Glutamatergic neuron (in vitro differentiated cells): ENCODE measurements at regions not wholly inside any gene's neighbourhood (a gene's known extent, or its start where the extent isn't known, plus 50 kb on each side); places are given as distances from the start of the nearest gene placed in this dataset.
A peak's percentile ranks its signal among the peaks of the same experiment; 100 is the strongest.

ENCODE experiments used
- DNase-seq: peaks from one replicate; pipeline ENCODE4 v3.0.0; 2022
- H3K27ac Mint-ChIP-seq: one replicate; pipeline ENCODE4 v1.8.0; 2020; ENCODE audit warnings: mild to moderate bottlenecking, mixed read lengths, inconsistent platforms; ENCODE audit not compliant: unreplicated experiment
- H3K27me3 Mint-ChIP-seq: one replicate; pipeline ENCODE4 v1.8.0; 2020; ENCODE audit warnings: mild to moderate bottlenecking, moderate library complexity, mixed read lengths, inconsistent platforms; ENCODE audit not compliant: unreplicated experiment
- H3K36me3 Mint-ChIP-seq: one replicate; pipeline ENCODE4 v1.8.0; 2020; ENCODE audit warnings: mild to moderate bottlenecking, mixed read lengths, inconsistent platforms; ENCODE audit not compliant: unreplicated experiment
- H3K4me1 Mint-ChIP-seq: one replicate; pipeline ENCODE4 v1.8.0; 2020; ENCODE audit warnings: mild to moderate bottlenecking, low read depth, mixed read lengths, inconsistent platforms; ENCODE audit not compliant: unreplicated experiment
- H3K4me3 Mint-ChIP-seq: one replicate; pipeline ENCODE4 v1.8.0; 2020; ENCODE audit warnings: mild to moderate bottlenecking, mixed read lengths, inconsistent platforms; ENCODE audit not compliant: unreplicated experiment
- H3K9me3 Mint-ChIP-seq: one replicate; pipeline ENCODE4 v1.8.0; 2020; ENCODE audit warnings: mild to moderate bottlenecking, moderate library complexity, mixed read lengths, inconsistent platforms; ENCODE audit not compliant: unreplicated experiment
- TF ChIP-seq, protein P1 (sequence below): fragments of 200-600 bp; sonication (generic); IDR thresholded peaks from one replicate; pipeline ENCODE4 v1.5.0; 2021; ENCODE audit not compliant: partially characterized antibody, unreplicated experiment

DNA sequence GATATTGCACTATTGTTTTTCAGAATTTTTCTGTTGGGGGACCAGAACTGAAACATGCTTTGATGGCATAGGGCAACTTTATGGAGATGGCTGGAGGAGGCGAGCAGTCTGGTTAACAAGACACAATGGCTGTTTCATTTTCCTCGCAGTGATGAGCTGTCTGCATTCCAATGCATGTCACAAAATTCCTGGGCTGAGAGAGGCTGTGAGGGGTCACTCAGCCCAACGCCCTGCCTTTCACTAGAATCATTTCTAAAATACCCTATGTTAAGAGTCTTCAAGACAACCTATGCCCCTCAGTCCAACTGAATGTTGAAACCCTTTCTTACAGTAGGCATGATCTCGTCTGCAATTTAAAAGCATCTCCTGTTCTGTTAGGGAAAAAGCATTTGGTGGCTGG lies 1090.0 kb downstream of the BCL11A start:
- DNase-seq = no peak
- H3K27ac Mint-ChIP-seq = no peak overlapping the region
- peaks cover 3% of the 10 kb centered on the region for H3K4me1 Mint-ChIP-seq
- no peaks in the 10 kb centered on the region for H3K36me3 Mint-ChIP-seq
- TF ChIP-seq, protein P1, sequence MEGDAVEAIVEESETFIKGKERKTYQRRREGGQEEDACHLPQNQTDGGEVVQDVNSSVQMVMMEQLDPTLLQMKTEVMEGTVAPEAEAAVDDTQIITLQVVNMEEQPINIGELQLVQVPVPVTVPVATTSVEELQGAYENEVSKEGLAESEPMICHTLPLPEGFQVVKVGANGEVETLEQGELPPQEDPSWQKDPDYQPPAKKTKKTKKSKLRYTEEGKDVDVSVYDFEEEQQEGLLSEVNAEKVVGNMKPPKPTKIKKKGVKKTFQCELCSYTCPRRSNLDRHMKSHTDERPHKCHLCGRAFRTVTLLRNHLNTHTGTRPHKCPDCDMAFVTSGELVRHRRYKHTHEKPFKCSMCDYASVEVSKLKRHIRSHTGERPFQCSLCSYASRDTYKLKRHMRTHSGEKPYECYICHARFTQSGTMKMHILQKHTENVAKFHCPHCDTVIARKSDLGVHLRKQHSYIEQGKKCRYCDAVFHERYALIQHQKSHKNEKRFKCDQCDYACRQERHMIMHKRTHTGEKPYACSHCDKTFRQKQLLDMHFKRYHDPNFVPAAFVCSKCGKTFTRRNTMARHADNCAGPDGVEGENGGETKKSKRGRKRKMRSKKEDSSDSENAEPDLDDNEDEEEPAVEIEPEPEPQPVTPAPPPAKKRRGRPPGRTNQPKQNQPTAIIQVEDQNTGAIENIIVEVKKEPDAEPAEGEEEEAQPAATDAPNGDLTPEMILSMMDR = no peak
- H3K4me3 Mint-ChIP-seq = no peak overlapping the region
- no peaks in the 10 kb centered on the region for H3K9me3 Mint-ChIP-seq
- peaks cover 2% of the 10 kb centered on the region for H3K27me3 Mint-ChIP-seq

GRCh38 chr2:59462422-59463197 lies 1090.8 kb downstream of the BCL11A start:
- Mint-ChIP-seq H3K4me3 (no peak overlapping the region), H3K9me3 (no peaks in the 10 kb centered on the region), H3K27me3 (peaks cover 2% of the 10 kb centered on the region), H3K4me1 (peaks cover 3% of the 10 kb centered on the region), H3K36me3 (no peaks in the 10 kb centered on the region), H3K27ac (no peak overlapping the region)
- TF ChIP-seq, protein P1 = no peak
- no peak for DNase-seq

- Mint-ChIP-seq H3K9me3 (peaks cover 2% of the 10 kb centered on the region), H3K4me3 (no peak overlapping the region), H3K27ac (no peak overlapping the region), H3K36me3 (no peaks in the 10 kb centered on the region), H3K27me3 (peaks cover 2% of the 10 kb centered on the region), H3K4me1 (peaks cover 3% of the 10 kb centered on the region)
- TF ChIP-seq, protein P1 = no peak
- no peak for DNase-seq
These were observed 1092.3 kb downstream of the BCL11A start for GRCh38 chr2:59461127-59461526.

DNA sequence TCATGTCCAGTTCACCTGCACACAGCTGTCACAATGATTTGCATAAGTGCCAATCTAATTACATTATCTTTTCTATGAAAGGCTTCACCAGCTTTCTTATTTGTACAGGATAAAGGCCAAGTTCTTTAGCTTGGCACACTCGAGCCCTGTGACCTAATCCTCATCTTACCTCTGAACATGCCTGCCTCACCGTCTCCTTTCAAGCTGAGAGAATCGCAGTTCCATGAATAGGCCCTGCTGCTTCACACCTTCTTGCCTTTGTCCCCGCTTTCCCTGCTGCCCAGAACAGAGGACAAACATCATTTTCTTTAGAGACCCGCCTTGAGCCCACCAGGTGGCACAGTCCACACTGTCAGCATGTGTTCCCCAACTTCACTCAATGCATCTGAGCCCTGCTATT lies 1094.7 kb downstream of the BCL11A start:
- TF ChIP-seq, protein P1 = no peak
- Mint-ChIP-seq H3K27ac (peak overlapping the region; percentile 20), H3K36me3 (no peaks in the 10 kb centered on the region), H3K27me3 (peaks cover 2% of the 10 kb centered on the region), H3K9me3 (peaks cover 2% of the 10 kb centered on the region), H3K4me1 (peaks cover 3% of the 10 kb centered on the region), H3K4me3 (no peak overlapping the region)
- DNase-seq = peak; percentile 10

GRCh38 chr2:59456285-59456684 lies 1097.2 kb downstream of the BCL11A start:
- DNase-seq = no peak
- TF ChIP-seq, protein P1 = no peak
- Mint-ChIP-seq H3K4me3 (no peak overlapping the region), H3K27ac (no peak overlapping the region), H3K4me1 (peaks cover 3% of the 10 kb centered on the region), H3K27me3 (peaks cover 2% of the 10 kb centered on the region), H3K36me3 (no peaks in the 10 kb centered on the region), H3K9me3 (peaks cover 2% of the 10 kb centered on the region)
